ENCODE measurements at regions not wholly inside any gene's neighbourhood (a gene's known extent, or its start where the extent isn't known, plus 50 kb on each side); places are given as distances from the start of the nearest gene placed in this dataset.

- Histone ChIP-seq H3K4me2 (ENCODE audit: low read length) (no peak overlapping the region), H2AFZ (ENCODE audit: low read depth, low read length) (no peak overlapping the region), H3K4me1 (ENCODE audit: low read length) (no peaks in the 10 kb centered on the region), H3K27ac (ENCODE audit: low read length) (no peak overlapping the region), H3K36me3 (replicated peaks; ENCODE audit: low read depth, low read length) (no peaks in the 10 kb centered on the region), H3K27me3 (ENCODE audit: low read depth, low read length) (no peaks in the 10 kb centered on the region), H3K9ac (ENCODE audit: low read length) (no peak overlapping the region), H3K4me3 (ENCODE audit: low read length) (no peak overlapping the region), H3K9me3 (ENCODE audit: insufficient read depth, low read length) (no peaks in the 10 kb centered on the region), H4K20me1 (ENCODE audit: insufficient read depth, low read length) (no peaks in the 10 kb centered on the region), H3K79me2 (ENCODE audit: low read length) (no peaks in the 10 kb centered on the region)
- TF ChIP-seq CTCF (IDR thresholded peaks at IDR 0.05; ENCODE audit: low read depth, low read length) (no peak), EZH2phosphoT487 (IDR thresholded peaks at IDR 0.05; ENCODE audit: low read depth) (no peak)
Measured at GRCh38 chr10:24153537-24153936, 55.4 kb upstream of the KIAA1217 start.

- no peaks in the 10 kb centered on the region for H3K79me2 ChIP-seq (ENCODE audit: low read length)
- no peaks in the 10 kb centered on the region for H3K9me3 ChIP-seq (ENCODE audit: insufficient read depth, low read length)
- H4K20me1 ChIP-seq (ENCODE audit: insufficient read depth, low read length), result no peaks in the 10 kb centered on the region
- H3K27ac ChIP-seq (ENCODE audit: low read length), result no peak overlapping the region
- no peak overlapping the region for H3K4me2 ChIP-seq (ENCODE audit: low read length)
- H3K27me3 ChIP-seq (ENCODE audit: low read depth, low read length), result no peaks in the 10 kb centered on the region
- no peaks in the 10 kb centered on the region for H3K36me3 ChIP-seq (replicated peaks; ENCODE audit: low read depth, low read length)
- H3K4me3 ChIP-seq (ENCODE audit: low read length), result no peak overlapping the region
- no peak overlapping the region for H2AFZ ChIP-seq (ENCODE audit: low read depth, low read length)
- no peak for TF ChIP-seq EZH2phosphoT487 (IDR thresholded peaks at IDR 0.05; ENCODE audit: low read depth)
- no peak overlapping the region for H3K9ac ChIP-seq (ENCODE audit: low read length)
- H3K4me1 ChIP-seq (ENCODE audit: low read length), result no peaks in the 10 kb centered on the region
Measured at GRCh38 chr10:24156686-24157085, 52.3 kb upstream of the KIAA1217 start.

GRCh38 chr10:24157567-24157966 is 51.4 kb upstream of the KIAA1217 start:
- Histone ChIP-seq H3K9ac (ENCODE audit: low read length) (no peak overlapping the region), H3K9me3 (ENCODE audit: insufficient read depth, low read length) (no peaks in the 10 kb centered on the region), H3K4me3 (ENCODE audit: low read length) (no peak overlapping the region), H3K27ac (ENCODE audit: low read length) (no peak overlapping the region), H2AFZ (ENCODE audit: low read depth, low read length) (no peak overlapping the region), H3K4me1 (ENCODE audit: low read length) (no peaks in the 10 kb centered on the region), H4K20me1 (ENCODE audit: insufficient read depth, low read length) (no peaks in the 10 kb centered on the region), H3K4me2 (ENCODE audit: low read length) (no peak overlapping the region), H3K27me3 (ENCODE audit: low read depth, low read length) (no peaks in the 10 kb centered on the region), H3K79me2 (ENCODE audit: low read length) (no peaks in the 10 kb centered on the region), H3K36me3 (replicated peaks; ENCODE audit: low read depth, low read length) (no peaks in the 10 kb centered on the region)
- TF ChIP-seq CTCF (IDR thresholded peaks at IDR 0.05; ENCODE audit: low read depth, low read length) (no peak), EZH2phosphoT487 (IDR thresholded peaks at IDR 0.05; ENCODE audit: low read depth) (no peak)
